H9 (cell line): ENCODE measurements at regions not wholly inside any gene's neighbourhood (a gene's known extent, or its start where the extent isn't known, plus 50 kb on each side); places are given as distances from the start of the nearest gene placed in this dataset.

Experiments used
- DNase-seq: peaks from one replicate; pipeline ENCODE4 v3.0.0-alpha.2; 2017
- H2AFZ ChIP-seq: one replicate; pipeline ENCODE4 v1.6.1; 2013; ENCODE audit warnings: mild to moderate bottlenecking, low read length, control low read depth, moderate library complexity
- H2AK5ac ChIP-seq: 2 replicates; pipeline ENCODE4 v1.6.1; 2013; ENCODE audit warnings: low read length, control low read depth, mixed read lengths; ENCODE audit not compliant: insufficient read length
- H2BK120ac ChIP-seq: one replicate; pipeline ENCODE4 v1.6.1; 2013; ENCODE audit warnings: low read depth, mild to moderate bottlenecking, low read length, control low read depth, inconsistent platforms; ENCODE audit not compliant: poor library complexity, severe bottlenecking
- H2BK12ac ChIP-seq: 2 replicates; pipeline ENCODE4 v1.6.1; 2013; ENCODE audit warnings: low read length, control low read depth, mixed read lengths, low read depth; ENCODE audit not compliant: insufficient read length
- H2BK15ac ChIP-seq: 2 replicates; pipeline ENCODE4 v1.6.1; 2013; ENCODE audit warnings: low read depth, low read length, control low read depth
- H2BK20ac ChIP-seq: one replicate; pipeline ENCODE4 v1.6.1; 2013; ENCODE audit warnings: low read depth, mild to moderate bottlenecking, low read length, control low read depth, inconsistent platforms; ENCODE audit not compliant: poor library complexity, severe bottlenecking
- H2BK5ac ChIP-seq: 2 replicates; pipeline ENCODE4 v1.6.1; 2013; ENCODE audit warnings: low read length, control low read depth, mixed read lengths; ENCODE audit not compliant: insufficient read length
- H3K14ac ChIP-seq: 2 replicates; pipeline ENCODE4 v1.6.1; 2013; ENCODE audit warnings: low read length, control low read depth; ENCODE audit not compliant: insufficient read depth
- H3K18ac ChIP-seq: 2 replicates; pipeline ENCODE4 v1.6.1; 2013; ENCODE audit warnings: low read depth, mild to moderate bottlenecking, mixed read lengths, low read length, control low read depth; ENCODE audit not compliant: insufficient read length
- H3K23ac ChIP-seq: 2 replicates; pipeline ENCODE4 v1.6.1; 2013; ENCODE audit warnings: low read length, control low read depth, mixed read lengths, low read depth; ENCODE audit not compliant: insufficient read length
- H3K23me2 ChIP-seq: 2 replicates; pipeline ENCODE4 v1.6.1; 2013; ENCODE audit warnings: low read depth, mild to moderate bottlenecking, mixed read lengths, low read length, control low read depth; ENCODE audit not compliant: insufficient read length, poor library complexity, severe bottlenecking
- H3K27ac ChIP-seq: 2 replicates; pipeline ENCODE4 v1.5.1; 2013; ENCODE audit warnings: low read length, control low read depth, mixed read lengths, low read depth; ENCODE audit not compliant: insufficient read length
- H3K27me3 ChIP-seq: 2 replicates; pipeline ENCODE4 v1.6.1; 2013; ENCODE audit warnings: low read length, control low read depth, inconsistent platforms; ENCODE audit not compliant: insufficient read depth
- H3K4ac ChIP-seq: 2 replicates; pipeline ENCODE4 v1.6.1; 2013; ENCODE audit warnings: low read depth, mild to moderate bottlenecking, control low read depth, inconsistent platforms, low read length, moderate library complexity
- H3K4me1 ChIP-seq: 2 replicates; pipeline ENCODE4 v1.6.1; 2013; ENCODE audit warnings: low read length, control low read depth, inconsistent platforms; ENCODE audit not compliant: insufficient read depth
- H3K4me2 ChIP-seq: 2 replicates; pipeline ENCODE4 v1.6.1; 2013; ENCODE audit warnings: low read length, control low read depth, mixed read lengths; ENCODE audit not compliant: insufficient read length, insufficient read depth
- H3K56ac ChIP-seq: 2 replicates; pipeline ENCODE4 v1.6.1; 2013; ENCODE audit warnings: low read depth, mild to moderate bottlenecking, mixed read lengths, low read length, control low read depth; ENCODE audit not compliant: insufficient read length
- H3K79me1 ChIP-seq: 2 replicates; pipeline ENCODE4 v1.6.1; 2013; ENCODE audit warnings: low read depth, mild to moderate bottlenecking, moderate library complexity, low read length, control low read depth, inconsistent platforms; ENCODE audit not compliant: insufficient read depth, poor library complexity, severe bottlenecking
- H3K79me2 ChIP-seq: 2 replicates; pipeline ENCODE4 v1.6.1; 2013; ENCODE audit warnings: low read length, control low read depth, inconsistent platforms; ENCODE audit not compliant: insufficient read depth
- H3K9ac ChIP-seq: 2 replicates; pipeline ENCODE4 v1.6.1; 2013; ENCODE audit warnings: low read length, control low read depth, mixed read lengths; ENCODE audit not compliant: insufficient read length; ENCODE audit errors: extremely low read depth
- H3K9me3 ChIP-seq: one replicate; pipeline ENCODE4 v1.6.1; 2013; ENCODE audit warnings: low read depth, low read length, inconsistent platforms; ENCODE audit not compliant: control insufficient read depth
- H3T11ph ChIP-seq: one replicate; pipeline ENCODE4 v1.6.1; 2013; ENCODE audit warnings: mild to moderate bottlenecking, low read length, control low read depth, inconsistent platforms
- H4K20me1 ChIP-seq: one replicate; pipeline ENCODE4 v1.6.1; 2013; ENCODE audit not compliant: control insufficient read depth, insufficient read length, insufficient read depth
- H4K5ac ChIP-seq: 2 replicates; pipeline ENCODE4 v1.6.1; 2013; ENCODE audit warnings: low read depth, mild to moderate bottlenecking, mixed read lengths, low read length, control low read depth; ENCODE audit not compliant: insufficient read length
- H4K8ac ChIP-seq: replicated peaks from 2 replicates; pipeline ENCODE4 v1.6.1; 2013; ENCODE audit warnings: low read length, control low read depth, mixed read lengths, low read depth; ENCODE audit not compliant: insufficient read length
- H4K91ac ChIP-seq: 2 replicates; pipeline ENCODE4 v1.6.1; 2013; ENCODE audit warnings: low read depth, mild to moderate bottlenecking, moderate library complexity, mixed read lengths, low read length, control low read depth; ENCODE audit not compliant: insufficient read length
- H3K27ac Mint-ChIP-seq, 3 experiments: 2 replicates in 2 of 3; 3 replicates in 1 of 3; pipeline ENCODE4 v1.8.0; 2020 to 2021; ENCODE audit warnings: mixed read lengths in 3 of 3, mild to moderate bottlenecking in 1 of 3, moderate library complexity in 1 of 3
- H3K27me3 Mint-ChIP-seq: 2 replicates; pipeline ENCODE4 v1.8.0; 2021; ENCODE audit warnings: low read depth, mild to moderate bottlenecking, moderate library complexity, mixed read lengths
- H3K36me3 Mint-ChIP-seq, 3 experiments: 2 replicates in 2 of 3; 3 replicates in 1 of 3; pipeline ENCODE4 v1.8.0; 2020 to 2021; ENCODE audit warnings: low read depth in 3 of 3, mixed read lengths in 3 of 3; ENCODE audit not compliant: insufficient read depth in 1 of 3
- H3K4me1 Mint-ChIP-seq, 2 experiments: 2 replicates each; pipeline ENCODE4 v1.8.0; 2020; ENCODE audit warnings: mixed read lengths in 2 of 2
- H3K4me3 Mint-ChIP-seq, 2 experiments: 2 replicates in 1 of 2; 3 replicates in 1 of 2; pipeline ENCODE4 v1.8.0; 2020 to 2021; ENCODE audit warnings: mild to moderate bottlenecking in 2 of 2, mixed read lengths in 2 of 2, moderate library complexity in 1 of 2
- H3K9me3 Mint-ChIP-seq, 2 experiments: 2 replicates in 1 of 2; 3 replicates in 1 of 2; pipeline ENCODE4 v1.8.0; 2020; ENCODE audit warnings: mild to moderate bottlenecking in 2 of 2, mixed read lengths in 2 of 2, moderate library complexity in 1 of 2
- WGBS: extraction: QIAGEN DNeasy Blood & Tissue Kit; methylation state at CpG from one replicate; pipeline ENCODE4 v1.1.7; 2013; ENCODE audit warnings: missing lambda C conversion rate, low lambda C conversion rate, mixed read lengths; ENCODE audit not compliant: insufficient read length; ENCODE audit errors: extremely low coverage; 5-methylcytosine and 5-hydroxymethylcytosine counted together
- TF ChIP-seq, protein P1 (sequence below): fragments of 200-600 bp; sonication (generic); conservative IDR thresholded peaks from 3 replicates; pipeline ENCODE4 v1.8.0; 2021; ENCODE audit warnings: antibody characterized with exemption, mild to moderate bottlenecking

DNA sequence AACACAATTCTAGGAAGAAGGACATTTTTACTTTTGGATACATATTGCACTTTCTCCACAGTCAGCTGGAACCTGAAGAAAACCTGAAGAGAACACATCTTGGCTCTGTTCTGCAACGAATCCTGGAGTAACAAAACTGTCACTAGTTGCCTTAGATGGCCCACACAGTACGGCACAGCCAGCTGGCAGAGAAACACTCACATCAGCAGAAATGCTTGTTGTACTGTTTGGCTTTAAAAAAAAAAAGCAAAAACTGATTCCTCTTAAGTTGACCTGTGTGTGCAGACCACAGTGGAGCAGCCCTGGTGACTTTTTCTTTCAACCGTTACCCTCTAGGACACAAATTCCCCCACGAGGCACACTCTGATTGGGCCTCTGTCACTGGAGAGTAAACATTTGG lies 152.3 kb upstream of the TWIST2 start:
- no peaks in the 10 kb centered on the region; a peak in 1 of 5 replicates for H3K9me3 Mint-ChIP-seq
- no CpG with 5 or more reads among the region's 4 CpGs for WGBS
- Histone ChIP-seq H3K27ac (no peak overlapping the region), H3K4me2 (no peak overlapping the region), H2BK12ac (no peak overlapping the region), H3K9me3 (no peaks in the 10 kb centered on the region), H2BK20ac (no peak overlapping the region), H4K5ac (no peak overlapping the region), H3K4me1 (no peaks in the 10 kb centered on the region), H3K23ac (no peak overlapping the region), H3K4ac (no peak overlapping the region), H3K27me3 (no peaks in the 10 kb centered on the region), H2AFZ (no peak overlapping the region), H3K18ac (no peak overlapping the region), H2AK5ac (no peak overlapping the region), H3K56ac (no peak overlapping the region), H2BK120ac (no peak overlapping the region), H4K8ac (no peak overlapping the region), H3K9ac (no peak overlapping the region), H3K14ac (no peak overlapping the region), H3K23me2 (no peaks in the 10 kb centered on the region), H2BK5ac (no peak overlapping the region), H3T11ph (no peak overlapping the region), H3K79me1 (no peaks in the 10 kb centered on the region), H4K20me1 (no peaks in the 10 kb centered on the region), H3K79me2 (no peaks in the 10 kb centered on the region), H2BK15ac (no peak overlapping the region), H4K91ac (no peak overlapping the region)
- no peak for DNase-seq
- TF ChIP-seq, protein P1, sequence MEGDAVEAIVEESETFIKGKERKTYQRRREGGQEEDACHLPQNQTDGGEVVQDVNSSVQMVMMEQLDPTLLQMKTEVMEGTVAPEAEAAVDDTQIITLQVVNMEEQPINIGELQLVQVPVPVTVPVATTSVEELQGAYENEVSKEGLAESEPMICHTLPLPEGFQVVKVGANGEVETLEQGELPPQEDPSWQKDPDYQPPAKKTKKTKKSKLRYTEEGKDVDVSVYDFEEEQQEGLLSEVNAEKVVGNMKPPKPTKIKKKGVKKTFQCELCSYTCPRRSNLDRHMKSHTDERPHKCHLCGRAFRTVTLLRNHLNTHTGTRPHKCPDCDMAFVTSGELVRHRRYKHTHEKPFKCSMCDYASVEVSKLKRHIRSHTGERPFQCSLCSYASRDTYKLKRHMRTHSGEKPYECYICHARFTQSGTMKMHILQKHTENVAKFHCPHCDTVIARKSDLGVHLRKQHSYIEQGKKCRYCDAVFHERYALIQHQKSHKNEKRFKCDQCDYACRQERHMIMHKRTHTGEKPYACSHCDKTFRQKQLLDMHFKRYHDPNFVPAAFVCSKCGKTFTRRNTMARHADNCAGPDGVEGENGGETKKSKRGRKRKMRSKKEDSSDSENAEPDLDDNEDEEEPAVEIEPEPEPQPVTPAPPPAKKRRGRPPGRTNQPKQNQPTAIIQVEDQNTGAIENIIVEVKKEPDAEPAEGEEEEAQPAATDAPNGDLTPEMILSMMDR, result no peak
- H3K27ac Mint-ChIP-seq, result no peak overlapping the region
- peaks cover 8% of the 10 kb centered on the region for H3K27me3 Mint-ChIP-seq
- no peaks in the 10 kb centered on the region for H3K36me3 Mint-ChIP-seq
- no peaks in the 10 kb centered on the region for H3K4me1 Mint-ChIP-seq
- H3K4me3 Mint-ChIP-seq, result no peak overlapping the region
